NT2/D1 (cell line): ENCODE measurements at regions not wholly inside any gene's neighbourhood (a gene's known extent, or its start where the extent isn't known, plus 50 kb on each side); places are given as distances from the start of the nearest gene placed in this dataset.
"Not testable (repeated sequence)": the region's sequence is repeated elsewhere in the genome, so short reads cannot be mapped to it uniquely, and the experiment has no call there.

ENCODE experiments used
- DNase-seq: peaks from one replicate; pipeline ENCODE4 v3.0.0-alpha.2; 2011; ENCODE audit warnings: low read depth, low spot score
- H3K27me3 ChIP-seq: 2 replicates; pipeline ENCODE4 v1.6.0; 2011; ENCODE audit warnings: mild to moderate bottlenecking; ENCODE audit not compliant: insufficient read length, insufficient read depth
- H3K36me3 ChIP-seq: 2 replicates; pipeline ENCODE4 v1.6.1; 2011; ENCODE audit warnings: mild to moderate bottlenecking, low read length, mixed read lengths; ENCODE audit not compliant: insufficient read depth, insufficient read length
- H3K4me1 ChIP-seq: 2 replicates; pipeline ENCODE4 v1.5.1; 2011; ENCODE audit not compliant: insufficient read depth, insufficient read length
- H3K4me3 ChIP-seq: 2 replicates; pipeline ENCODE4 v1.5.1; 2011; ENCODE audit warnings: low read depth; ENCODE audit not compliant: insufficient read length
- H3K9ac ChIP-seq: 2 replicates; pipeline ENCODE4 v1.6.0; 2011; ENCODE audit warnings: low read depth; ENCODE audit not compliant: insufficient read length
- H3K9me3 ChIP-seq: 2 replicates; pipeline ENCODE4 v1.5.1; 2011; ENCODE audit warnings: mild to moderate bottlenecking, low read length; ENCODE audit not compliant: insufficient read depth
- SUZ12 ChIP-seq: IDR thresholded peaks from 2 replicates; pipeline ENCODE4 v1.6.1; 2011; ENCODE audit not compliant: insufficient read length, insufficient read depth; ENCODE audit errors: extremely low read depth
- YY1 ChIP-seq: IDR thresholded peaks from 2 replicates; pipeline ENCODE4 v1.6.1; 2011; ENCODE audit not compliant: insufficient read length, insufficient read depth
- ZNF274 ChIP-seq: IDR thresholded peaks from 2 replicates; pipeline ENCODE4 v1.6.1; 2011; ENCODE audit warnings: mild to moderate bottlenecking, low read depth, low read length

GRCh38 chr9:71273613-71274012, 152.2 kb upstream of the TRPM3 start:
- TF ChIP-seq ZNF274 (no peak), SUZ12 (no peak), YY1 (no peak)
- DNase-seq = no peak
- H3K9ac ChIP-seq = no peak overlapping the region
- no peaks in the 10 kb centered on the region for H3K9me3 ChIP-seq
- H3K4me3 ChIP-seq = no peak overlapping the region
- no peaks in the 10 kb centered on the region for H3K27me3 ChIP-seq
- no peaks in the 10 kb centered on the region for H3K36me3 ChIP-seq
- no peaks in the 10 kb centered on the region for H3K4me1 ChIP-seq

GRCh38 chr9:71271602-71272001, 150.2 kb upstream of the TRPM3 start:
- H3K36me3 ChIP-seq = no peaks in the 10 kb centered on the region

DNA sequence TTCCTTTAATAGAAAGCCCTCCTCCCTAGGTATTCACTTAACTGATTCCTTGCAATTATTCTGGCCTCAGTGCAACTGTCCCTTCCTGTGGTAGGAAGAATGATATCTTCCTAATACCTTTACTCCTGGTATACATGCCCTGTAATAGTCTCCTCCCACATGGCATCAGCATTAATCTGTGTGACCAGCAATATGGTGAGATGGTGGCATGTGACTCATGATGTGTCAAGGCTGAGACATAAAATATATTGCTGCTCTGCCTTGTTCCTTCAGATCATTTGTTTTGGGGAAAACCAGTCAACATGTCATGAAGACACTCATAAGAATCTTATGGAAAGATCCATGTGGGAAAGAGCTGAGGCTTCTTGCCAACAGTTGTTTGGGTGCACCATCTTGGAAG, 149.1 kb upstream of the TRPM3 start:
- H3K9ac ChIP-seq = no peak overlapping the region
- H3K27me3 ChIP-seq = no peaks in the 10 kb centered on the region
- no peaks in the 10 kb centered on the region for H3K36me3 ChIP-seq
- no peaks in the 10 kb centered on the region for H3K4me1 ChIP-seq
- no peak overlapping the region for H3K4me3 ChIP-seq
- no peak for DNase-seq
- TF ChIP-seq SUZ12 (no peak), ZNF274 (no peak), YY1 (no peak)
- H3K9me3 ChIP-seq = no peaks in the 10 kb centered on the region

More at GRCh38 chr9:71271602-71272001, 150.2 kb upstream of the TRPM3 start:
- Histone ChIP-seq H3K27me3 (no peaks in the 10 kb centered on the region), H3K4me1 (no peaks in the 10 kb centered on the region), H3K9ac (no peak overlapping the region), H3K9me3 (no peaks in the 10 kb centered on the region), H3K4me3 (no peak overlapping the region)
- TF ChIP-seq YY1 = no peak
- no peak for TF ChIP-seq ZNF274
- no peak for TF ChIP-seq SUZ12
- no peak for DNase-seq

- H3K36me3 ChIP-seq = no peaks in the 10 kb centered on the region
- H3K27me3 ChIP-seq = no peaks in the 10 kb centered on the region
- H3K4me1 ChIP-seq = no peaks in the 10 kb centered on the region
- H3K4me3 ChIP-seq = no peak overlapping the region
- TF ChIP-seq ZNF274 (no peak), YY1 (no peak), SUZ12 (no peak)
- no peak overlapping the region for H3K9ac ChIP-seq
- no peaks in the 10 kb centered on the region for H3K9me3 ChIP-seq
- DNase-seq = no peak
Measured at GRCh38 chr9:71269859-71270258, 148.4 kb upstream of the TRPM3 start.

DNA sequence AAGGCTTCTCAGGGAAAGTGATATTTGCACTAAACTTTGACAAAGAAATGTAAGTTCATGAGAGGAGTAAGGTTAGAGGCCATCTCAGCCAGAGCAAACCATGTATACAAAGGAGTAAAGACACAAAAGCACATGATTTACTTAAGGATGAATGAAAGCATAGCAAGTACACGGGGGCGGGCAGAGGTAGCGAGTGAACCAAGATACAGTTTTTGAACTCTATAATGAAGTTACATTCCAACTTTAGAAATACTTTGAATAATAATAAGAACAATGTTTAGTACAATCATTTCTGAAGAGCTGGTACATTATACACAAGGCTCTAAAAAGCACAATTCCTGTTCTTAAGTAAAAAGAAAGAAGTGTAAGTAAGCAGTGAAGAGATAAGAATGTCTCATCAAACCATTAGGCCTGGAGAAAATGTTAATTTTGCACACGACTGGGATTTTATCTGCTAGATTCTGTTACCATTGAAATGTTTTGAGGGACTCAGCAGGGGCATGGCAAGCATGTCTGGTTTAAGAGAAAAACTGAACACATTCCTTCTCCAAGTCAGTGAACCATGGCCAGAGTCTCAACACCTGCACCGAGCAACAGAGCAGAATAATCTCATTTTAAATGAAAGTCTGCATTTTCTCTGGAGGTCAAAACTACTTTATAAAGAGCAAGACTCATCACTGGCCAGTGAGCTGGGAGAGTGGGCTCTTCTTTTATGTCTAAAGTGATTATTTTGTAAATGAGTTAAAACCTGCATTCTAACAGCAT, 147.6 kb upstream of the TRPM3 start:
- DNase-seq = no peak
- no peaks in the 10 kb centered on the region for H3K36me3 ChIP-seq
- no peak for TF ChIP-seq YY1
- no peak for TF ChIP-seq SUZ12
- no peak for TF ChIP-seq ZNF274
- H3K27me3 ChIP-seq = no peaks in the 10 kb centered on the region
- no peak overlapping the region for H3K9ac ChIP-seq
- no peaks in the 10 kb centered on the region for H3K4me1 ChIP-seq
- no peaks in the 10 kb centered on the region for H3K9me3 ChIP-seq
- H3K4me3 ChIP-seq = no peak overlapping the region

GRCh38 chr9:71263451-71263850, 142.0 kb upstream of the TRPM3 start:
- DNase-seq = no peak
- no peak overlapping the region for H3K9ac ChIP-seq
- no peak overlapping the region for H3K4me3 ChIP-seq
- H3K36me3 ChIP-seq = no peaks in the 10 kb centered on the region
- no peaks in the 10 kb centered on the region for H3K27me3 ChIP-seq
- no peaks in the 10 kb centered on the region for H3K4me1 ChIP-seq
- no peak for TF ChIP-seq ZNF274
- TF ChIP-seq SUZ12 = no peak
- TF ChIP-seq YY1 = no peak
- H3K9me3 ChIP-seq = no peaks in the 10 kb centered on the region

DNA sequence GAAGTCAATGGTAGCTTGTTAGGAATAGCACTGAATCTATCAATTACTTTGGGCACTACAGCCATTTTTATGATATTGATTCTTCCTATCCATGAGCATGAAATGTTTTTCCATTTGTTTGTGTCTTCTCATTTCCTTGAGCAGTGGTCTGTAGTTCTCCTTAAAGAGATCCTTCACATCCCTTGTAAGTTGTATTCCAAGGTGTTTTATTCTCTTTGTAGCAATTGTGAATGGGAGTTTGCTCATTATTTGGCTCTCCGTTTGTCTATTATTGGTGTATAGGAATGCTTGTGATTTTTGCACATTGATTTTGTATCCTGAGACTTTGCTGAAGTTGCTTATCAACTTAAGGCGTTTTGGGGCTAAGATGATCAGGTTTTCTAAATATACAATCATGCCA, 139.0 kb upstream of the TRPM3 start:
- H3K9ac ChIP-seq, DNase-seq, H3K27me3 ChIP-seq, H3K9me3 ChIP-seq, H3K4me3 ChIP-seq, H3K4me1 ChIP-seq, H3K36me3 ChIP-seq: not testable (repeated sequence)
